Islet of Langerhans (tissue), 1 donor: ENCODE measurements at regions not wholly inside any gene's neighbourhood (a gene's known extent, or its start where the extent isn't known, plus 50 kb on each side); places are given as distances from the start of the nearest gene placed in this dataset.
"Not testable (repeated sequence)": the region's sequence is repeated elsewhere in the genome, so short reads cannot be mapped to it uniquely, and the experiment has no call there.

ENCODE experiments used
- FAIRE-seq: peaks from one replicate; lab custom pipeline; 2011; peaks lifted over from hg19 to GRCh38; lab: Jason Lieb, UNC

DNA sequence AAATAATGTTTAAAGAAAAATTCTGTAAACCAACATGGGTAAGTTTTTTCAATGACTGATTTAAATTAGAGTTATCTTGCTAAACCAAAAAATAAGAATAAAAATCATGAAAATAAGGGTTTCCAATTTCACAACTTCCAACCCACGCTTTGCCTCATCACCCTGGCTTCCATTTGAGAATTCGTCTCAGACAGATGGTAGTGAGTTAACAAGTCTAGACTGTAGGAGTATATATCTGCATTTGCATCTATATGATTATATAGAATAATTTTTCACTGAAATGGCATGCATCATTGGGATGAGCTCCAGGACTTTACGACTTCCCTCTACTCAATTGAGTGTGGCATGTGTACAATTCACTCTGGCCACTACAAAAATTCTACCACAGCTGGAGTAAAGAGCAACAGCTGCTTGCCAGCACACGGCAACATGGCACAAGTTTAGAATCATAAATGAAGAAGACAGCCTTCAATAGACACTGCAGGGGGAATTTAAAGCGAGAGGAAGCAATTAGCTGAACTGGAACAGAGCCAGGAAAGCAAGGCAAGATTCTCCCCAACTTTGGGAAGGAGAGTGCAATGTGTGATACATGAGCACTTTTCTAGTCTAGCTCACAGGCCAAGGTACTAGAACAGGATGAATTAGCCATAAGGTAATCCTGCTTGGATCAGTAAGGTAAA lies 1673.5 kb upstream of the CELF4 start:
- FAIRE-seq: no peak

DNA sequence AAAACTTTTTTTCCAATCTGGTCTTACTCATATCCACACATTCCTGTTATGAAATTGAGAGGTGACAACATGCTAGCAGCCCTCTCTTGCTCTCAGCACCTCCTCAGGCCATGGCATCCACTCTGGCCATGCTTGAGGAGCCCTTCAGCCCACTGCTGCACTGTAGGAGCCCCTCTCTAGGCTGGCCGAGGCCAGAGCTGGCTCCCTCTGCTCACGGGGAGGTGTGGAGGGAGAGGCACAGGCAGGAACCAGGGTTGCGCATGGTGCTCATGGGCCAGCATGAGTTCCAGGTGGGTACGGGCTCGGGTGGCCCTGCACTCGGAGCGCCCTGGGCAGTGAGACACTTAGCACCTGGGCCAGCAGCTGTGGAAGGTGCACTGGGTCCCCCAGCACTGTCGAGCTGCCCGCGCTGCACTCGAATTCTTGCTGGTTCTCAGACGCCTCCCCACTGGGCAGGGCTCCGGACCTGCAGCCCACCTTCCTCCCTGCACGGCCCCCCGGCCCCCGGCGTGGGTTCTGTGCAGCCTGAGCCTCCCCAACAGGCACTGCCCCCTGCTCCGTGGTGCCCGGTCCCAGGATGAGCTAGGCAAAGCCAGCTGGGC lies 1669.6 kb upstream of the CELF4 start:
- no peak for FAIRE-seq

DNA sequence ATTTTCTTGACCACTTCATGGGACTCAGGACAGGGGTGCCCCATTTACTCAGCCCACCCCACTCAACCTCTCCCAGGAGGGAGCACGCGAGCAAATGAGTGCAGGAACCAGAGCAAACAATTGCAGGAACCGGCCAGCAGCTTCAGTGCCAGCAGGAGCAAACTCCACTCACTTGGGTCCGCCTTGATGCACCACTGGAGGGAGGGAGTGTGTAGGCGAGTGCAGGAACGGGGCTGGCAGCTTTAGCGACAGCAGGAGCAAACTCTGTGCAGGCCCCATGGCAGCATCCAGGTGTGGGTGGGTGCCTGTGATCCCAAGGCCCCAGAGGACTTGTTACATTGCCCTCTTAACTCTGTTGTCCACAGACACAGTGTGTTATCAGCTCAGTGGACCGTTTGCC lies 1667.3 kb upstream of the CELF4 start:
- no peak for FAIRE-seq

DNA sequence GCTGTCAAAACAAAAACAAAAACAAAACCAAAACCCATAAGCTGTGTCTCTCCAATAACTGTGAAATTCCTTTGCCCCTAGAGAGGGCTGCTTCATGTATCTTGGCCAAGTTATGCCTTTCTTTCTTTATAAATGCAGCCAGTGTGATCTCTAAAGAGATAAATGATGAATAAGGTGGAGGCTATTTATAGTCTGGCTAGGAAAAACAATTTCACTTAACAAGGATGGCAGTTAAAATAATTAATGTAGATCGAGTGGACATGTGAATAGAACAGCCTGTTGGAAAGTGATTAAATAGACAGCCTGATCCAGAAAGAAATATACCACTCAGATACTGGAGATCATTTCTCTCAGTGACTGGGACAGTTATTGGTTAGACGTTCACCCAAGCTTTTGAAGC lies 1666.9 kb upstream of the CELF4 start:
- FAIRE-seq: no peak

DNA sequence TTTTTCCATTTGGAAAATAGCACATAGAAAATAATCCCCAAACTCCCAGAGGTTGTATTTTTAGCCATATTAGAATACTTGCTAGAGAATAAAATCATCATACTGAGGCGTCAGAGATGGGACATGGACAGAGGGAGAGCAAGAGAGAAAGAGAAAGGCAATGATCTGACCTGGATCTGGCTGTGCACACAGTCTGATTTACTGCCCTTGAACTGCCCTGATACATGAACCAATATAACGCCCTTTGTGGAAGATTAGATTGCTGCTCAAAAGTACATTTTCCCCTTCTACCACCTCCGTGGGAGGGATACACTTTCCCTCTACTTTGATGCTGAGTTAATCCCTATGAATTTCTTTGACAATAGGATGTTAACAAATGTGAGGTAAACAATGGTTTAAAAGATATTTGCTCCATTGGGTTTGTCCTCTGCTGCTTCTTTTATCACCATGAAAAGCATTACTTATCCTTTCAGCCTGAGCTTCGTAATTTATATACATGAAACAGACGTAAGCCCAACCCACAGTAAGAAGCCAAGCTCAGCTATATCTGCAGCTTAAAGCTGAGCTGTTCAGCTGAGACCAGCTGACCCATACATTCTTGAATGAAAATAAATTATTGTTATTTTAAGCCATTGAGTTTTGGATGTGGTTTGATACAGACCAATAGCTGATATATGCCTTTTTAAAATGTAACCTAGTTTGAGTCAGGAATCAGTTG lies 1664.6 kb upstream of the CELF4 start:
- no peak for FAIRE-seq

DNA sequence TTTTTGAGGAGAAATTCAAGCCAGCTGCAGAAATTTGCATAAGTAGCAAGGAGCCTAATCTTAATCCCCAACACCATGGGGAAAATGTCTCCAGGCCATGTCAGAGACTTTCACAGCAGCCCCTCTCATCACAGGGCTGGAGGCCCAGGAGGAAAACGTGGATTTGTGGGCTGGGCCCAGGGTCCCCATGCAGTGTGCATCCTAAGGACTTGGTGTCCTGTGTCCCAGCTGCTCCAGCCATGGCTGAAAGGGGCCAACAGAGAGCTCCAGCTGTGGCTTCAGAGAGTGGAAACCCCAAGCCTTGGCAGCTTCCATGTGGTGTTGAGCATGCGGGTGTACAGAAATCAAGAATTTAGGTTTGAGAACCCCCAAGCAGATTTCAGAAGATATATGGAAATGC lies 1662.2 kb upstream of the CELF4 start:
- FAIRE-seq: not testable (repeated sequence)

DNA sequence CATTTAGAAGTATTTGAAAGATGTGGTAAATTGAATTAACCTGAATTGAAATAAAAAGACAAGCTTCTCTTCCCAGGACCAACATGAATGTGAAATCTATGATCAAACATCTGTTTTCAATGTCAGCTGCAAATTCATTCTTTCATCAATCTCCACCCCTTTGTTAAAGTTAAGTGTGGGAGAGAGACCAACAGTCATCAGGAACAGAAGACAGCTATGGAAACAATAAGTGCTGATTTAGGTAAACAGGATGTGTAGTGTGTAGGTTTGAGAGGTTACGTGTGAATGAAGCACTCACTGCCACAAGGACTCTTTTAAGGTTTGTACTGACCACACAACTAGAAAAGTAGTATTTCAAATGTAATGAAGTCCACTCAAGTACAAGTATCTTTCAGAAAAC lies 1659.8 kb upstream of the CELF4 start:
- FAIRE-seq: no peak

DNA sequence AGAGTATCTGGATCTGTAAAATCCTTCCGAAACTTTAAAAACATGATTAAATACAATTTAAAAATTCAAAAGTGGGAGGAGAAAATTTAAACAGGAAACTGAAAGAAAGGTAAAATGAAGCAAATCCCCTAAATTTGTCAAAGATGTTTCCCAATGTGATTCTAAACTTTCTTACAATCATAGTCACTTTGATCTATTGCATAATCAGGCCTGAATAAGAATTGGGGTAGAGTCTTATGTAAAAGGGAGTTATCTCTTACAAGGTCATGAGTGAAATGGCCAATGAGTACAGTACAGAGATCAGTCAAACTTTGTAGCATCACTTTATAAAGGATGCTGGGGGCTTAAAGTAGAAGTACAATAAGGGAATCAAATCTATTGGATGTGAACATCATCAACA lies 1657.7 kb upstream of the CELF4 start:
- FAIRE-seq: no peak

DNA sequence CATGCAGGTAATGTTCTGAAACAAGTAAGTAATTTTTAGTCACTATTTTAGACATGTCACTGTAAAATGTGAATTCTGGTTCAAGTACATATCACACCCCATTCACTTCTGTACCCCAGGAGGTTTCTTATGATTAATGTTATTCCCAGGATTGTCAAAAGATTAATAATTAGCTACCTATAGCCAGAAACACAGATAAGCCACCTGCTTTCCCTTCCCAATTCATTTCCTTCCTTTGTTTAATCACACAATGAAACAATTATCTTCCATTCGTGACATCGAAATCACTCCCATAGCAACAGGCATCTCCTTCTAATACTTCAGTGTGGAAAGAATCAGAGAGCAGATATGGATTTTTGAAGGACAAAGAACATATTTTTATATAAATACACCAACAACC lies 1650.3 kb upstream of the CELF4 start:
- no peak for FAIRE-seq

DNA sequence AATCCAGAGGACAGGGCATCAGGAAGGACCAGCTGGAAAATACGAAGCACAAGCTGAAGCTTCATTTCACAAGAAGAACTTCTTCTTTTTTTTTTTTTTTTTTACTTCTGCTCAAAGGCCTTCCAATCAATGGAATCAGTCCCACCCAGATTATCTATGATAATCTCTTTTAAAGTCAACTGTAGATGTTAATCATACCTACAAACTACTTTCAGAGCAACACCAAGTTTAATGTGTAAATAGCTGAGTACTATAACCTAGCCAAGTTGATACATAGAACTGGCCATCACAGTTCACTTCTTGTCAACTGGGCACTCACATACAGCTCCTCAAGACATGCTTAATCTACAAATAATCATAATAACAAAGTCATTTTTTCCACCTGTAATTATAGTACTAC lies 1645.9 kb upstream of the CELF4 start:
- no peak for FAIRE-seq

DNA sequence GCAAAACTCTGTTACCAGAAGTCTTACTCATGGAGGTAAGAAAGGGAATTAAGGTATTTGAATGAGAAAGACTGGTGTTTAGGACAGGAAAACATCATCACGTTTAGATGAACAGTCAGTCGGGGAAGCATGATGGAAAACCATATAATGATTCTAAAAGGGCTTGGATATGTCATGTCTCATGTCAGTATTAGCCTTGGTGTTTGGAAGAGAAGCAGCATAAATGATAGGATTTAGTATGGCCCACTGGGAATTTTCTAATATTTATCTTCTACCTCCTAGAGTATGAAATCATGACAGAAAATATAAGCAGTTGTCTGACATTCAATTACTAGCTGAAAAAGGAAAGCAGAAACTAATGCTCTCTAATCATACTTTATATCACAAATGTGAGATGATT lies 1643.6 kb upstream of the CELF4 start:
- no peak for FAIRE-seq

DNA sequence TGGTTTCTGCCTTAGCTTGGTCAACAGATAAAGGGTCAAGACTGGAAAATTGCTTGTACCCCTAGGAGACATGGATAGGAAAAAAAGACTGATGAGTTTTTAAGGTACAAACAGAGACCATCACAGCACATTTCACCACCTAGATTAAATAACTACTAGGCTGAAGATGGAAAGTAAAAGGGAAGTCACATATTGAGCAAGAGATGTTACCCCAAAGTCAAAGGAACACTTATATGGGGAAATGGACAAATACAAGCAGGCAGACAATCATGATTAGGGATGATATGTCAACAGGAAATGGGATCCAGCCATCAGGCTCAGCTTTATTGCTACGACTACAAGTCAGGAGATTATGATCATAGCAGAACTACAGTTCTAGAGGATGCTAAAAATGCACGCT lies 1643.1 kb upstream of the CELF4 start:
- FAIRE-seq: no peak

DNA sequence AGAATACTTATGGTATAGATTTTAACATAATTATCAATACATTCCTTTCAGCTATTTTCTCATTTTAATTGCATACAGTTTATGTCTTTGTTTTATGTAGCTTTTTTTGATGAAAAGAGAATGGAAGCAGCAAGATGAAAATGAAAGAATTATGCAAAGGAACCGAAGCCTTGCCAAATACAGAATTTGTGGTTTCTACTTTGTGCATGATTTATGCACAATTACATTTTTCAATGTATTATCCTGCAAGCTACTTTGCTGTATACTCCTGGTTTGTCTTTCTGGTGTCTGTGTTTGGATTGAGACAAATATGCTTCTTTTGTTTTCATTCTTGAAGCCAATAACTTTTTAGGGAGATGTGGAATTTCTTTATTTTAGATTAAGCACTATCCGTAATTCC lies 1642.6 kb upstream of the CELF4 start:
- no peak for FAIRE-seq

DNA sequence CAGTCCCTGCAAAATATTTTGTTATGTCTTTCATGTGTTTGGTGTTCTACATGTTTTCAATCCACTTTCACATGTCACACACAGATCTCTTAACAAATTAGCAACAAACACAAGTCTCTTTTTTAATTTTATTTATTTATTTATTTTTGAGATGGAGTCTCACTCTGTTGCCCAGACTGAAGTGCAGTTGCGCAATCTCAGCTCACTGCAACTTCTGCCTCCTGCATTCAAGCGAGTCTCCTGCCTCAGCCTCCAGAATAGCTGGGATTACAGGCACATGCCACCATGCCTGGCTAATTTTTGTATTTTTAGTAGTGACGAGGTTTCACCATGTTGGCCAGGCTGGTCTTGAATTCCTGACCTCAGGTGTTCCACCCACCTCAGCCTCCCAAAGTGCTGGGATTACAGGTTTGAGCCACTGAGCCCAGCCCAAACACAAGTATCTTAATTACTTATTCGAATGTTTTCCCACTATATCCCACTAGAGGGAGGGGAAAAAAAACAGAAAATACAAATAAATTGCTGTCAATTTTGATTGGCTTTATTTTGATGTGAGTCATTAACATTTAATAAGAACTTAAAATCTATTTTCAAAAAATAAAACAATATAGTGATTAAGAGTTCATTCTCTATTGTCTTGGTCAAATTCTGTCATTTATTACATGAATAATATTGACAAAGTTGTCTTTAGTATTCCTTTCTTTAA lies 1641.0 kb upstream of the CELF4 start:
- not testable (repeated sequence) for FAIRE-seq

DNA sequence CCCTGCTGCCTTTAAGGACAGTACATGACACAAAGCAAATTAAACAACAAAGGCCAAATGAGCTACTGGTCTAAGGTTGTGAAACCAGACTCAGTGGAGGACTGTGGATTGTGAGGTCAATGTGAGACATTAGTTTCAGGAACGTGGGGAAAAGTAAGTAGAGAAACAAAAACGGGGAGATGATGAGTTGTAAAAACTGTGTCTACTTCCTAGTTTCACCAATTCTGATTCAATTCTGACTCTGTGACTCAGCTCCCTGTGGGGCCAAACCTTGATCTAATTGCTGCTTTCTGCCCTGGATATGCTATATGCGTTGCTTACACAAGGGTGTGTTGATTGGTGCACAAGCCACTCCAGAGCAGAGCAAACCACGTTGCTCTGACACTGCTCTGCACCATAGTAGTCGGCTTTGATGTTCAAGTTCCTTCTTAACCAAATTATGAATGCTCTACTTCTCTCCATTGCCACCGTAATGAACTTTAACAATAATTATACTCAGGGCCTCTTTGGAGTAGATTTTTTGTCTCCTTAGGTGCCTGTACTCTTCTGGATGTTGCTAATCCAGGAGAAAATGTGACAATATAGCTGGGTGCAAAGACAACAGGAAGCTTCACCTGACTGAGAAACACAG lies 1640.1 kb upstream of the CELF4 start:
- FAIRE-seq: no peak

DNA sequence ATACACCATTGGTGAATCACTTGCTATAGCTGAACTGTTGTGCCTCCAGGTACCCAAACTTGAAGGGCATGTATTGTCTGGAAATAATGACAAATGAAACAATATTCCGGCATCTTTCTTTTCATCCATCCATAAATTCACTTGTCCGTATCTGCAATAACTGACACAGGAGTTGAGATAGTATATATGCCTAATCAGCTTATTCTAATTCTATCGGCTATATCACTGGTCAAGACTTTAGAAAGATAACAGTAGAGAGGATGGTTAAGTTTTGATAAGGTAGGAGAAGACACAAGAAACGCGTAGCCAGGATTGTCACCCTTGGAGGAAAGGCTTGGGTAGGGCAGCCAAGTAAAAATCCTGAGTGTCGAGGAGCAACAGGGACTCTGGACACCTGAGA lies 1634.6 kb upstream of the CELF4 start:
- no peak for FAIRE-seq

DNA sequence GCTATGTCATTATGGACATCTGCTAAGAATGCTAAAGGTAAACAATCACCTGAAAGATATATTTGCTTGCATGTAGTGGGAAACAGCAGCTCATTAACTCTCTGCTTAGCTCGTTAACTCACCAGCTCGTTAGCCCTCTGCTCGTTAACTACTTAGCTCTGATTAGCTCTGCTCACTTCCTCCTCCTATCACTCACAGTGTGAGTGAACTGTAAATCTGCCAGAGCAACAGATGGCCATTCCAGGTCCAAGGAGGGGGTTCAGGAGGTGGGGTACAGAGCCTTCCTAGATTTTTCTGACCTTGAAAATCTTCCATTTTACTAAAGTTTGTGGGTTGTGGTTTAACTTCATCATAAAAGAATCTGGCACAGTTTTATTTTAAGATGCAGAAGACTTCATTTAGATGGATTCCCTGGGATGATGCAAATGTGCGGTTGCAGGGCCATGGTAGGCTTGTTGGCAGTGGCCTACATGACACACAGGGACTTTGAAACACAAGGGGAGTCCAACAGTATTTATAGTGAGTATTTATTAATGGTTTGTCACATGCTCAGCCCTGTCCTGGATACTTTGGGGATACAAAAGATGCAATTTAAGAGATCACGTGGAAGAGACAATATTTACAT lies 1633.7 kb upstream of the CELF4 start:
- FAIRE-seq: no peak

DNA sequence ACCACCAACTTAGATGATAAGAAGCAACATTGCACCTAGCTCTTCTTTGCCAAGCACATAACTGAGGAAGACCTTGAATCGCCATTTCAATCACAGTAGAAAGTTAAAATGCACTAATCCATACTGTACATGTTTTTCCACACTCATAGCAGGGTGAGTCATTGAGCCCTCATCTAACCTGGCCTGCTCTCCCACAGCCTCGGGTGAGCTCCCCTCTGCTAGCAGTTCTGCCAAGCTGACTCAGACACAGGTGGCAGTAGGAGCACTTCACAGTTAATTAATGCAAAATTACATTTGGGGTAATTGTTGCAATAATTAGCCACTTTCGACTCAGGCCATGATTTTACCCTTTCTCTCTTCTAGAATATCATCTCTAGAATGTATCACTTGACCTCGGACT lies 1632.8 kb upstream of the CELF4 start:
- FAIRE-seq: no peak

DNA sequence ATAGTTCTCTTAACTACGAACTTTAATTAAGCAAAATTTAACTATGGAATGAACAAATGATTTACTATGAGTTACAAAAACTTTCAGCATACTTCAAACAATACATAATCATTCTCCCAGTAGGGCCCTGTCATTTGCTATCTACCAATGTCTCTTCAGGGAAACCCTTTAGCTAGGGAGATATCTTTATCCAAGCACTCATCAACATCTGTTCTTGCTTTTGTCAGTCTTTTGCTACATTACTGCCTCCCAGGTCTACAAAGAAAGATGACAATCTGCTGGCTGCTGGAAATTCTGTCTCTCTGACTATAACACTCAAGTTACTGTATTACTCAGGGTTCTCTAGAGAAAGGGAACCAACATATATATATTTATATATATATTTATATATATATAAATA lies 1626.3 kb upstream of the CELF4 start:
- FAIRE-seq: no peak

DNA sequence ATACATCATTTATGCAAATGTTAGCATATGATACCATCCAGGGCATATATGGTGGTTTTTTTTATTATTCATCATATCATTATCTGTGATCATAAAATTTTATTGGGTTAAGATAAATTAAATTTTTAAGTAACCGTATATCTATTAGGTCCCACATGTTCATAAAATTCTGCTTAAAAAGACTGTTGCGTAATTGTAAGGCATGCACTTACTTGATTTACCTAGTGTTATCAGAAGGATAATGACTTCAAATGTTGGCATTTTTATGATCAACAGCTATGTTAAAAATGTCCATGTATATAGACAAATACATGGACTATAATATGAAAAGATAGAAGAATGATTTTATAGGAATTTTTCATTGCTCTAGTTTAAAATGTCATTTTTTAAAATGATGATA lies 1625.5 kb upstream of the CELF4 start:
- FAIRE-seq: no peak

DNA sequence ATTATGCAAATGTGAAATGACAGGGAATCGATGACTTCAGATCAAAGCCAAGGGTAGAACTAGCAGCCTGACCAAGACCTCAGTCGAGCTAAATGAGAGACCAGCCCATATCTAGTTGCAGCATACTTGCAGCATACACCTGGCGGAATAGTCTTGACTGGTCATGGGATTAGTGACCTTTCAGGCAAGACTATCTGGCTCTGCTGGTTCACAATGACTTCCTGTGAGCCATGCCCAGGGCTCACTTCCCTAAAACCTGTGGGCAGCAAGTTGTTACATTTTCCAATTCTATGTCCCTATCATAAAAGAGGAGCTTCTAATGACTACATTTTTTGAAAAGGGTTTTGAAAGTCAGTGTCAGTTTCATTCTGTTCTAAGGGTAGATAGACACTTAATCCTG lies 1624.9 kb upstream of the CELF4 start:
- no peak for FAIRE-seq

DNA sequence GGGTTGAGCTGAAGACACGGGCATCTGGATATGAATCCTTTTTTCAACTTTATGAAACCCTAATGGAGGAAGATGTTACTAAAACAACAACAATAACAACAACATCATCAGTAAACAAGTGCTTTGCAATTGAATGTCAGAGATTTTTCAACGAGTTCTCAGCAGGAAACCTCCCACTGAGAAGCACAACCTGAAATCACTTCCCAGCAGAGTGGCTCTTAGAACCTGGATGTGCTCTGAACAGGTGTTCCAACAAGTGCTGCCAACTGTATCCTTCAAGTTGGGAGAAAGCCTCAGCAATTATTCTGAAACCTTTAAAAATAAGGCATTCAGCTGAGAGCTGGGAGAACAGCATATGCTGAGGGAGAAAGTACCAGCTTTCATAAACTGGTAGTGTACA lies 1622.7 kb upstream of the CELF4 start:
- no peak for FAIRE-seq
